ENCODE measurements at regions not wholly inside any gene's neighbourhood (a gene's known extent, or its start where the extent isn't known, plus 50 kb on each side); places are given as distances from the start of the nearest gene placed in this dataset.
A peak's percentile ranks its signal among the peaks of the same experiment; 100 is the strongest.

GRCh38 chr18:25736516-25736915 lies 353.9 kb downstream of the SS18 start:
- TF ChIP-seq CTCF (conservative IDR thresholded peaks at IDR 0.05; ENCODE audit: low read depth, low read length) = no peak
- H3K4me3 ChIP-seq (ENCODE audit: low read depth, low read length) = no peak overlapping the region
- DNase-seq (ENCODE audit: low read depth) = peak; percentile 13

DNA sequence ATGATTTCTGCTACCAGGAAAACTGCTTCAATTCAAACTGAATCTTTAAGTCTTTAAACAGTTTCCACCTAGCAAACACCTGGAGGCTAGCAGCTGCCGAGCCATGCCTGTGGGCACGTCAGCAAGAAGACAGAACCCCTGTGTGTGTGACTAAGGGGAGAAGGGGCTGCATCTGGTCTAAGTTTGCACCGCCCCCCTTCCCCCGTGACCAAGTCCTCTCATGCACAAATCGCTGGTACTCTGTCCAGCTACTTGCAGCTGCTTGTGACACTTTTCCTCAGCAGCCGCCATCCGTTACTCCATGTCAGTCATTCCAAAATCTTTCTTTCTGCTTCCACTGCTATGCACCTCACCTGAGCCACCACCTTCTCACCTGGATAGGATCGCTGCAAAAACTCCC lies 355.0 kb downstream of the SS18 start:
- H3K4me3 ChIP-seq (ENCODE audit: low read depth, low read length) = no peak overlapping the region
- TF ChIP-seq CTCF (conservative IDR thresholded peaks at IDR 0.05; ENCODE audit: low read depth, low read length) = no peak
- no peak for DNase-seq (ENCODE audit: low read depth)

DNA sequence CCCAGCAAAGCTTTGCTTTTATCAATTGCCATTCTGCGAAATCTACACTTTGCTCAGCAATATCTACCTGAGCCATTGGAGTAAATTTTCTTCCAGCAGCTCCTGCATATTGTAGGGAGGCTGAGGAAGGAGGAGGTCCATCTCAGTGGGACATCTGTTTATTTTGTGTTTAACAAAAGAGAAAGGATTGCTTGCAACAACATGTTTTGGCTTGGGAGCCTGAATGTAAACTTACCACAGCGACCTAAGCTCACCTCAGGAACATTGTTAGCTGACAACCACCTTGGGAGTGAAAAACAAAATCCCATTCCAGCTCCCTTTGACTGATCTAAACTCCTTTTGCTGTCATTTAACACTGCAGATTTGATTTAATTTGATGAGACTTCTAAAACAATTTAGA lies 356.1 kb downstream of the SS18 start:
- TF ChIP-seq CTCF (conservative IDR thresholded peaks at IDR 0.05; ENCODE audit: low read depth, low read length) = no peak
- no peak for DNase-seq (ENCODE audit: low read depth)
- no peak overlapping the region for H3K4me3 ChIP-seq (ENCODE audit: low read depth, low read length)

DNA sequence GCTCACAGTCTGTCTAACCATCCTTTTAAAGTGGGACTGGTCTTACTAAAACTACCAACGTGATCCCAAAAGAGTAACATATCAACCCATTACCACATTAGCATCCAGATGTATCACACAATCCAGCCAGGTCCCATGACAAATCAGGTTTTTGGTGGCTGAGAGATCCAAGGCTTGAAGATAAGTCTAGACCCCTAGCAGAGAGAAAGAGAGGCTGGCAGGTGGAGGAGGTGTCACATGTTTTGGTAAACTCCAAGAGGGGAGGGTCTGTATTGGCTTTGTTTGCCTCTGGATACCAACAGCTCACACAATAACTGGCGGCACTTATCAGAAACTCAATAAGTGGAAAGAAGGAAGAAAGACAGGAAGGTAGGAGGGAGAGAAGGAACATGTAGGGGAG lies 357.6 kb downstream of the SS18 start:
- no peak overlapping the region for H3K4me3 ChIP-seq (ENCODE audit: low read depth, low read length)
- DNase-seq (ENCODE audit: low read depth) = no peak
- TF ChIP-seq CTCF (conservative IDR thresholded peaks at IDR 0.05; ENCODE audit: low read depth, low read length) = no peak

GRCh38 chr18:25729072-25729471 lies 361.3 kb downstream of the SS18 start:
- no peak overlapping the region for H3K4me3 ChIP-seq (ENCODE audit: low read depth, low read length)
- no peak for DNase-seq (ENCODE audit: low read depth)
- TF ChIP-seq CTCF (conservative IDR thresholded peaks at IDR 0.05; ENCODE audit: low read depth, low read length) = no peak

GRCh38 chr18:25727281-25727985 lies 363.0 kb downstream of the SS18 start:
- DNase-seq (ENCODE audit: low read depth) = no peak
- TF ChIP-seq CTCF (conservative IDR thresholded peaks at IDR 0.05; ENCODE audit: low read depth, low read length) = no peak
- H3K4me3 ChIP-seq (ENCODE audit: low read depth, low read length) = no peak overlapping the region

DNA sequence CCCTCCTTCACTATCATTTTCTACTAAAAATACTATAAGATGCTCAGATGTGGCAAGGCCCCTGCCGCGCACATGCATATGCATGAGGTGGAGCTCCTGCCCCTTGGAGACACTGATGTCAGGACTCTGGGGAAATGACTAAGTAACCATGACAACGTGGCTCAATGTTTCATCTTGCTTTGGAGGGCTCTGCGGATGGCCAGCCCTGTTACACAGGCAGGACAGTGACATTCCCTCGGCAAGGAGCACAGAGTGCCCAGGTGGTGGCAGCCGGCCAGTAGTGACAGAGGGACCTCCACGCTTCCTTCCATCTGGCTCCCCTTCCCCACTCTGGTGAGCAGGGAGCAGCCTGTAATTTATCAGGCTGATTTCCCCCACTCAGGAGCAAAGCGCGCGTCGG lies 364.1 kb downstream of the SS18 start:
- peak; percentile 16 for DNase-seq (ENCODE audit: low read depth)
- H3K4me3 ChIP-seq (ENCODE audit: low read depth, low read length) = no peak overlapping the region
- TF ChIP-seq CTCF (conservative IDR thresholded peaks at IDR 0.05; ENCODE audit: low read depth, low read length) = no peak
